Suprapubic skin (tissue), 4 donors: ENCODE measurements at regions not wholly inside any gene's neighbourhood (a gene's known extent, or its start where the extent isn't known, plus 50 kb on each side); places are given as distances from the start of the nearest gene placed in this dataset.

Source experiments
- DNase-seq, 2 donors: peaks; one replicate each; pipeline ENCODE4 v3.0.0-alpha.2; 2019; ENCODE audit warnings: low spot score in 2 of 2
- H3K27ac ChIP-seq: fragments of 200-600 bp; sonication (generic); one replicate; pipeline ENCODE4 v1.5.1; 2019
- H3K27me3 ChIP-seq: fragments of 200-600 bp; sonication (generic); one replicate; pipeline ENCODE4 v1.5.1; 2019
- H3K36me3 ChIP-seq: fragments of 200-600 bp; sonication (generic); one replicate; pipeline ENCODE4 v1.5.1; 2019
- H3K4me1 ChIP-seq: fragments of 200-600 bp; sonication (generic); one replicate; pipeline ENCODE4 v1.5.1; 2019
- H3K4me3 ChIP-seq: fragments of 200-600 bp; sonication (generic); one replicate; pipeline ENCODE4 v1.5.1; 2019; ENCODE audit warnings: mild to moderate bottlenecking
- H3K9me3 ChIP-seq: fragments of 200-600 bp; sonication (generic); one replicate; pipeline ENCODE4 v1.5.1; 2019
- CTCF ChIP-seq, 2 donors: fragments of 200-600 bp in 1 of 2; fragments of 450-650 bp in 1 of 2; sonication (generic) in 1 of 2; IDR thresholded peaks; one replicate each; pipeline ENCODE4 v1.5.1; 2016 to 2019; ENCODE audit warnings: antibody characterized with exemption in 2 of 2, mild to moderate bottlenecking in 1 of 2, moderate library complexity in 1 of 2
- EP300 ChIP-seq: sonication (generic); formaldehyde crosslinking; IDR thresholded peaks from one replicate; pipeline ENCODE4 v1.6.1; 2017; ENCODE audit warnings: antibody characterized with exemption
- POLR2A ChIP-seq, 2 donors: fragments of 450-650 bp; IDR thresholded peaks; one replicate each; pipeline ENCODE4 v1.6.1; 2017; ENCODE audit warnings: antibody characterized with exemption in 2 of 2, mild to moderate bottlenecking in 2 of 2, moderate library complexity in 2 of 2
- POLR2AphosphoS5 ChIP-seq, 3 donors: sonication (generic); formaldehyde crosslinking; IDR thresholded peaks; one replicate each; pipeline ENCODE4 v1.6.1; 2017; ENCODE audit warnings: antibody characterized with exemption in 3 of 3
- WGBS: methylation state at CpG from one replicate; pipeline ENCODE4 v1.1.5; 2018; 5-methylcytosine and 5-hydroxymethylcytosine counted together

DNA sequence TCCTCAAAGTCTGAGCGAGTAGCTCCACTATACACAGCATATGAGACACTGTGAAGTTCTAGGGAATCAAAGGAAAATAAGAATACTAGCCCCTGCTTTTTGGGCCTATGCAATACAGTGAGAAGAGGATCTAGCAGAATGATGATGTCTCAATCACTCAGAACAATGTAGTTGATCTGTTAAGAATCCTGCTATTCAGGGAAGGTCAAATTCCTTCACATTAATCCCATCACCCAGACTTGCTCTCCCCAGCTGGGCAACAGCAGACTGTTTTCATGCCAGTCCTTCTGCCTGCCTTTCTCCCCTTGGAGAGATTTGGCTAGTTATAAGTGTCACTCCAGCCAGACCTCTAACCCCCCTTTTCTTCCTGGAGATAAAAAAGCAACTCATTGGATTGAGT, 230.0 kb upstream of the EPHA4 start:
- H3K4me1 ChIP-seq = no peaks in the 10 kb centered on the region
- no peak for DNase-seq
- no peaks in the 10 kb centered on the region for H3K9me3 ChIP-seq
- no peak overlapping the region for H3K4me3 ChIP-seq
- WGBS = 85% methylated on average over 1 of the region's 1 CpG
- TF ChIP-seq CTCF (IDR thresholded peaks at IDR 0.05) (no peak), EP300 (no peak), POLR2AphosphoS5 (IDR thresholded peaks at IDR 0.05) (no peak), POLR2A (IDR thresholded peaks at IDR 0.05) (no peak)
- H3K27ac ChIP-seq = no peak overlapping the region
- H3K36me3 ChIP-seq = no peaks in the 10 kb centered on the region
- H3K27me3 ChIP-seq = no peaks in the 10 kb centered on the region

DNA sequence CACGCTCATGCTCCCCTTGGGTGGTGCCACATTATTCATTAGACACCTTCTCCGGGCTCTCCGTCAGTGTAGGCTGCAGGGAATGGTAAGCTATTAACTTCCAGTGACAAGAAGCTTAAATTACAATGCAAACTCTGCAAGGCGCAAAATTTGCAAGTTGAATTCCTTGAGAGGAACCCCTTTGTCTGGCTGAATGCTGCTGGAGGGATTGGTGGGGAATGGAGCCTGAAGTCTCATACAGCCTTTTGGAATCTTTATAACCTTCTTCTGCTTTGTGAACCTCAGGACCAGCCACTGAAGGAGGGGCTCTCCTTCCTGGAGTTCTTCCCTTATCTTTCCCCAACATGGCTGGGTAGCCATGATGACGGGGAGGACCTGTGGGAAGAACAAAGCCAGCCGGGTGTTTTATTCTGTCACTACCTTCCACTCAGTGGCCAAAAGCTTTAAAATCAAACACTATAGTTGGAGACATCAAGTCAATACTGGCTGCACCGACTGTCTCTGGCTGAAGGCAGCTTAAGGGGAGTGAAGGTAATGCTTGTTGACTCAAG, 220.9 kb upstream of the EPHA4 start:
- DNase-seq = no peak
- 62% methylated on average over 7 of the region's 7 CpGs for WGBS
- no peaks in the 10 kb centered on the region for H3K4me1 ChIP-seq
- TF ChIP-seq POLR2AphosphoS5 (IDR thresholded peaks at IDR 0.05) (no peak), POLR2A (IDR thresholded peaks at IDR 0.05) (no peak), EP300 (no peak), CTCF (IDR thresholded peaks at IDR 0.05) (no peak)
- no peak overlapping the region for H3K4me3 ChIP-seq
- H3K36me3 ChIP-seq = no peaks in the 10 kb centered on the region
- H3K27me3 ChIP-seq = no peaks in the 10 kb centered on the region
- no peak overlapping the region for H3K27ac ChIP-seq
- no peaks in the 10 kb centered on the region for H3K9me3 ChIP-seq

GRCh38 chr2:221791844-221792243, 219.7 kb upstream of the EPHA4 start:
- TF ChIP-seq POLR2AphosphoS5 (IDR thresholded peaks at IDR 0.05) (no peak), CTCF (IDR thresholded peaks at IDR 0.05) (no peak), POLR2A (IDR thresholded peaks at IDR 0.05) (no peak), EP300 (no peak)
- 89% methylated on average over 2 of the region's 2 CpGs for WGBS
- Histone ChIP-seq H3K4me3 (no peak overlapping the region), H3K9me3 (no peaks in the 10 kb centered on the region), H3K4me1 (no peaks in the 10 kb centered on the region), H3K27me3 (no peaks in the 10 kb centered on the region), H3K27ac (no peak overlapping the region), H3K36me3 (no peaks in the 10 kb centered on the region)
- no peak for DNase-seq

DNA sequence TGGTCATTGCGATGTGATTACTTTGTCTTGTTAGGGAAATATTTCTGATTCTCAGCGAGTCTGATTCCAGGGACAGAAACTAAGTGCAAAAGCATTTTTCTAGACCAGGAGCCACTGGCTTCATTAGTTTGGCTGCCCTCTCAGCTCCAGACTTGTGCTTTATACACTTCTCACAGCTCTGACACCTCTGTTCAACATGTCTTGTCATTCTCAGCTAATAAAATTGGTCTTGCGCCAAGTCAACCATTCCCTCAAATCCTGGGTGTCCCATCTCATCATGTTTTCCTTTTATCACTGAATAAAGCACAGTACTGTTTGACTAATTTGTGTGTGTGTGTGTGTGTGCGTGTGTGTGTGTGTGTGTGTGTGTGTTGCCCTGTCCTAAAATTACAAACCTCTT, 215.5 kb upstream of the EPHA4 start:
- no peaks in the 10 kb centered on the region for H3K4me1 ChIP-seq
- H3K27ac ChIP-seq = no peak overlapping the region
- H3K36me3 ChIP-seq = no peaks in the 10 kb centered on the region
- TF ChIP-seq POLR2AphosphoS5 (IDR thresholded peaks at IDR 0.05) (no peak), POLR2A (IDR thresholded peaks at IDR 0.05) (no peak), EP300 (no peak), CTCF (IDR thresholded peaks at IDR 0.05) (no peak)
- WGBS = 71% methylated on average over 4 of the region's 4 CpGs
- DNase-seq = no peak
- no peaks in the 10 kb centered on the region for H3K9me3 ChIP-seq
- H3K4me3 ChIP-seq = no peak overlapping the region
- no peaks in the 10 kb centered on the region for H3K27me3 ChIP-seq

GRCh38 chr2:221786297-221786926, 214.3 kb upstream of the EPHA4 start:
- DNase-seq = no peak
- 75% methylated on average over 5 of the region's 5 CpGs for WGBS
- no peaks in the 10 kb centered on the region for H3K36me3 ChIP-seq
- no peaks in the 10 kb centered on the region for H3K27me3 ChIP-seq
- H3K27ac ChIP-seq = no peak overlapping the region
- no peak overlapping the region for H3K4me3 ChIP-seq
- H3K4me1 ChIP-seq = no peaks in the 10 kb centered on the region
- TF ChIP-seq POLR2A (IDR thresholded peaks at IDR 0.05) (no peak), POLR2AphosphoS5 (IDR thresholded peaks at IDR 0.05) (no peak), CTCF (IDR thresholded peaks at IDR 0.05) (no peak), EP300 (no peak)
- H3K9me3 ChIP-seq = no peaks in the 10 kb centered on the region
